ENCODE measurements at regions not wholly inside any gene's neighbourhood (a gene's known extent, or its start where the extent isn't known, plus 50 kb on each side); places are given as distances from the start of the nearest gene placed in this dataset.

GRCh38 chr11:24181395-24182047 lies 315.3 kb upstream of the LUZP2 start:
- TF ChIP-seq, protein P1, sequence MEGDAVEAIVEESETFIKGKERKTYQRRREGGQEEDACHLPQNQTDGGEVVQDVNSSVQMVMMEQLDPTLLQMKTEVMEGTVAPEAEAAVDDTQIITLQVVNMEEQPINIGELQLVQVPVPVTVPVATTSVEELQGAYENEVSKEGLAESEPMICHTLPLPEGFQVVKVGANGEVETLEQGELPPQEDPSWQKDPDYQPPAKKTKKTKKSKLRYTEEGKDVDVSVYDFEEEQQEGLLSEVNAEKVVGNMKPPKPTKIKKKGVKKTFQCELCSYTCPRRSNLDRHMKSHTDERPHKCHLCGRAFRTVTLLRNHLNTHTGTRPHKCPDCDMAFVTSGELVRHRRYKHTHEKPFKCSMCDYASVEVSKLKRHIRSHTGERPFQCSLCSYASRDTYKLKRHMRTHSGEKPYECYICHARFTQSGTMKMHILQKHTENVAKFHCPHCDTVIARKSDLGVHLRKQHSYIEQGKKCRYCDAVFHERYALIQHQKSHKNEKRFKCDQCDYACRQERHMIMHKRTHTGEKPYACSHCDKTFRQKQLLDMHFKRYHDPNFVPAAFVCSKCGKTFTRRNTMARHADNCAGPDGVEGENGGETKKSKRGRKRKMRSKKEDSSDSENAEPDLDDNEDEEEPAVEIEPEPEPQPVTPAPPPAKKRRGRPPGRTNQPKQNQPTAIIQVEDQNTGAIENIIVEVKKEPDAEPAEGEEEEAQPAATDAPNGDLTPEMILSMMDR (IDR thresholded peaks at IDR 0.05) = no peak
- TF ChIP-seq POLR2A (IDR thresholded peaks at IDR 0.05) = no peak
